K562 (cell line): ENCODE measurements at regions not wholly inside any gene's neighbourhood (a gene's known extent, or its start where the extent isn't known, plus 50 kb on each side); places are given as distances from the start of the nearest gene placed in this dataset.

Source experiments
- ATAC-seq: fragments of 200-7000 bp; cut with Tn5 transposase; 3 replicates; pipeline ENCODE4 v1.9.1; 2020; ENCODE audit warnings: moderate library complexity
- BruUV-seq: library from RNA; stranded (reverse); fragments of 400-500 nt; replicated peaks from 2 replicates; lab custom pipeline; 2021; lab: Mats Ljungman, UMichigan
- CTCF ChIA-PET: fragments of 300-600 bp; formaldehyde crosslinking; extraction: SDS; loops from one replicate; lab custom pipeline; 2021; ENCODE audit warnings: low intra/inter-chr PET ratio; lab: Yijun Ruan, JAX
- POLR2A ChIA-PET: fragments of 300-600, 350-650 bp; sonication (Branson Sonifier 250); formaldehyde crosslinking; extraction: SDS; loops from one replicate; lab custom pipeline; 2021; ENCODE audit warnings: antibody characterized with exemption, inconsistent platforms; lab: Yijun Ruan, JAX
- DNase-seq, 4 experiments: peaks; one replicate each; pipeline versions ENCODE4 v3.0.0 to v3.0.0-alpha.2; 2011 to 2018; ENCODE audit warnings: low spot score in 3 of 4, mixed read lengths in 3 of 4; ENCODE audit errors: extremely low read depth in 1 of 4
- FAIRE-seq: peaks from 2 replicates; lab custom pipeline; 2011; peaks lifted over from hg19 to GRCh38; lab: Jason Lieb, UNC
- H2AFZ ChIP-seq: 2 replicates; pipeline ENCODE4 v1.6.0; 2011; ENCODE audit warnings: low read depth, low read length, control low read depth, inconsistent platforms
- H3K27ac ChIP-seq: fragments of 200-600 bp; 3 replicates; pipeline ENCODE4 v1.8.0; 2011; ENCODE audit warnings: low read depth, mild to moderate bottlenecking, control low read depth, inconsistent platforms, low read length, moderate library complexity, mixed read lengths; ENCODE audit errors: extremely low read depth
- H3K27me3 ChIP-seq, 2 experiments: fragments of 300-600 bp in 1 of 2; 2 replicates in 1 of 2; 3 replicates in 1 of 2; pipeline versions ENCODE4 v1.6.0 to v1.8.0; 2011; ENCODE audit warnings: inconsistent platforms in 2 of 2, low read length in 2 of 2, mild to moderate bottlenecking in 1 of 2, mixed read lengths in 1 of 2, moderate library complexity in 1 of 2; ENCODE audit not compliant: control insufficient read depth in 2 of 2, insufficient read depth in 2 of 2
- H3K36me3 ChIP-seq: fragments of 300-600 bp; 3 replicates; pipeline ENCODE4 v1.8.0; 2011; ENCODE audit warnings: mild to moderate bottlenecking, low read length, inconsistent platforms; ENCODE audit not compliant: control insufficient read depth, insufficient read depth
- H3K4me1 ChIP-seq, 2 experiments: fragments of 200-600 bp in 1 of 2; replicated peaks in 1 of 2; 2 replicates in 1 of 2; 3 replicates in 1 of 2; pipeline versions ENCODE4 v1.5.1 to v1.8.0; 2011; ENCODE audit warnings: inconsistent platforms in 2 of 2, low read length in 2 of 2, mild to moderate bottlenecking in 1 of 2, mixed read lengths in 1 of 2, moderate library complexity in 1 of 2; ENCODE audit not compliant: control insufficient read depth in 2 of 2, insufficient read depth in 2 of 2
- H3K4me2 ChIP-seq: 2 replicates; pipeline ENCODE4 v1.6.1; 2011; ENCODE audit warnings: low read length, control low read depth, inconsistent platforms, mixed read lengths; ENCODE audit not compliant: insufficient read depth
- H3K4me3 ChIP-seq: fragments of 200-600 bp; sonication (generic), shearing (Covaris generic); 2 replicates; pipeline ENCODE4 v1.5.1; 2016; ENCODE audit warnings: control low read depth, inconsistent platforms
- H3K79me2 ChIP-seq: fragments of 200-600 bp; 3 replicates; pipeline ENCODE4 v1.8.0; 2011; ENCODE audit warnings: low read length, inconsistent platforms; ENCODE audit not compliant: control insufficient read depth, insufficient read depth
- H3K9ac ChIP-seq, 2 experiments: 2 replicates each; pipeline versions ENCODE4 v1.6.0 to v1.6.1; 2011; ENCODE audit warnings: low read depth in 2 of 2, low read length in 2 of 2, control low read depth in 1 of 2, inconsistent platforms in 1 of 2, mild to moderate bottlenecking in 1 of 2, mixed read lengths in 1 of 2; ENCODE audit not compliant: insufficient read depth in 1 of 2
- H3K9me1 ChIP-seq: one replicate; pipeline ENCODE4 v1.6.0; 2011; ENCODE audit warnings: inconsistent platforms, mild to moderate bottlenecking, low read length, moderate library complexity; ENCODE audit not compliant: control insufficient read depth, insufficient read depth
- H3K9me3 ChIP-seq: replicated peaks from 2 replicates; pipeline ENCODE4 v1.5.1; 2011; ENCODE audit warnings: low read depth, low read length, inconsistent platforms; ENCODE audit not compliant: control insufficient read depth, insufficient read depth
- H4K20me1 ChIP-seq: replicated peaks from 2 replicates; pipeline ENCODE4 v1.6.1; 2011; ENCODE audit warnings: low read length, inconsistent platforms, mixed read lengths; ENCODE audit not compliant: control insufficient read depth, insufficient read depth
- BRD9 ChIP-seq: fragments of 450-650 bp; IDR thresholded peaks from 2 replicates; pipeline ENCODE4 v1.6.1; 2018; ENCODE audit warnings: low read depth; ENCODE audit not compliant: partially characterized antibody
- CCNT2 ChIP-seq: IDR thresholded peaks from 2 replicates; pipeline ENCODE4 v1.6.1; 2011; ENCODE audit warnings: borderline replicate concordance, low read depth, mild to moderate bottlenecking, moderate library complexity, mixed read lengths, low read length; ENCODE audit not compliant: insufficient read length; ENCODE audit errors: extremely low read depth
- MBD2 ChIP-seq: sonication (generic); IDR thresholded peaks from 2 replicates; pipeline ENCODE4 v1.6.1; 2016; ENCODE audit warnings: low read depth, borderline replicate concordance
- MTF1 ChIP-seq: fragments of 250-450 bp; sonication (Bioruptor Pico); IDR thresholded peaks from 2 replicates; pipeline ENCODE4 v1.9.0; 2021; ENCODE audit warnings: moderate library complexity, mild to moderate bottlenecking, inconsistent platforms, borderline replicate concordance
- NONO ChIP-seq, 2 experiments: fragments of 200-400 bp in 1 of 2; fragments of 450-650 bp in 1 of 2; formaldehyde crosslinking in 1 of 2; IDR thresholded peaks; 2 replicates each; pipeline ENCODE4 v1.6.1; 2017; ENCODE audit warnings: low read depth in 2 of 2, mild to moderate bottlenecking in 2 of 2, moderate library complexity in 2 of 2, low read length in 1 of 2
- POU5F1 ChIP-seq: fragments of 150-350 bp; IDR thresholded peaks from 2 replicates; pipeline ENCODE4 v1.6.1; 2014; ENCODE audit warnings: borderline replicate concordance, low read length, low read depth, mild to moderate bottlenecking; ENCODE audit not compliant: partially characterized antibody
- PREB ChIP-seq: sonication (generic); formaldehyde crosslinking; IDR thresholded peaks from 2 replicates; pipeline ENCODE4 v1.8.1; 2023; ENCODE audit warnings: mild to moderate bottlenecking, missing genetic modification reagents
- SETDB1 ChIP-seq: IDR thresholded peaks from one replicate; pipeline ENCODE4 v1.6.1; 2012; ENCODE audit warnings: low read length, control low read depth, inconsistent platforms
- SIN3A ChIP-seq, 2 experiments: fragments of 150-350 bp in 1 of 2; IDR thresholded peaks; 2 replicates each; pipeline ENCODE4 v1.6.1; 2011 to 2016; ENCODE audit warnings: borderline replicate concordance in 2 of 2, low read depth in 2 of 2, low read length in 2 of 2, mild to moderate bottlenecking in 2 of 2, moderate library complexity in 2 of 2; ENCODE audit not compliant: control insufficient read depth in 1 of 2
- SMARCE1 ChIP-seq: fragments of 450-650 bp; IDR thresholded peaks from 2 replicates; pipeline ENCODE4 v1.7.1; 2016; ENCODE audit warnings: mild to moderate bottlenecking
- TFE3 ChIP-seq: fragments of 450-650 bp; formaldehyde crosslinking; IDR thresholded peaks from 2 replicates; pipeline ENCODE4 v1.4.0; 2020; ENCODE audit warnings: mild to moderate bottlenecking, mixed read lengths
- VEZF1 ChIP-seq: fragments of 200-800 bp; sonication (Bioruptor generic); IDR thresholded peaks from 2 replicates; pipeline ENCODE4 v1.6.1; 2017; ENCODE audit warnings: missing genetic modification characterization, missing compliant biosample characterization
- ZBED1 ChIP-seq: IDR thresholded peaks from 2 replicates; pipeline ENCODE4 v1.6.1; 2014
- ZBTB12 ChIP-seq: fragments of 250-450 bp; sonication (Bioruptor Pico); IDR thresholded peaks from 2 replicates; pipeline ENCODE4 v1.4.0; 2020
- ZC3H11A ChIP-seq: IDR thresholded peaks from 2 replicates; pipeline ENCODE4 v1.6.1; 2012; ENCODE audit warnings: low read depth, low read length, improper control_type of control experiment
- ZNF12 ChIP-seq: sonication (generic); formaldehyde crosslinking; IDR thresholded peaks from 2 replicates; pipeline ENCODE4 v1.4.0; 2020; ENCODE audit warnings: mild to moderate bottlenecking, missing genetic modification reagents
- ZNF175 ChIP-seq: fragments of 200-800 bp; sonication (Bioruptor generic); IDR thresholded peaks from 2 replicates; pipeline ENCODE4 v1.6.1; 2016; ENCODE audit warnings: low read depth, mild to moderate bottlenecking, missing genetic modification characterization, missing compliant biosample characterization
- ZNF780A ChIP-seq: fragments of 250-450 bp; sonication (Bioruptor Pico); IDR thresholded peaks from 2 replicates; pipeline ENCODE4 v1.5.0; 2021; ENCODE audit warnings: mild to moderate bottlenecking
- WGBS: fragments of 100-300 bp; shearing (Covaris generic); methylation state at CpG from one replicate; pipeline ENCODE4 v1.1.6; 2016; ENCODE audit warnings: low coverage, mixed read lengths; ENCODE audit not compliant: insufficient coverage; ENCODE audit errors: missing lambda C conversion rate; 5-methylcytosine and 5-hydroxymethylcytosine counted together
- in situ Hi-C: fragments of 300-500 bp; cut with MboI; formaldehyde crosslinking; loops from 4 replicates; pipeline ENCODE4 v1.15.0; 2018; ENCODE audit warnings: inconsistent platforms, mixed read lengths
- intact Hi-C: fragments of 100-400 bp; cut with micrococcal nuclease; formaldehyde crosslinking; loops from 2 replicates; pipeline ENCODE4 v1.14.2; 2022

GRCh38 chr2:234394450-234394849 is 102.4 kb downstream of the ARL4C start:
- no peak overlapping the region for H3K4me3 ChIP-seq
- no peaks in the 10 kb centered on the region for H3K36me3 ChIP-seq
- H3K27ac ChIP-seq: no peak overlapping the region
- peaks cover 0 to 23% of the 10 kb centered on the region in 2 experiments; a peak in 2 of 5 replicates for H3K27me3 ChIP-seq
- H3K9me1 ChIP-seq: no peaks in the 10 kb centered on the region
- FAIRE-seq: no peak
- no peaks in the 10 kb centered on the region for H3K9me3 ChIP-seq
- WGBS: 0% methylated on average over 4 of the region's 4 CpGs
- H3K79me2 ChIP-seq: no peaks in the 10 kb centered on the region
- H4K20me1 ChIP-seq: no peaks in the 10 kb centered on the region
- no peak for DNase-seq
- H3K4me2 ChIP-seq: no peak overlapping the region
- TF ChIP-seq POU5F1: no peak
- no peak for TF ChIP-seq TFE3
- TF ChIP-seq PREB (CRISPR knock-in tag): no peak
- TF ChIP-seq MTF1 (CRISPR knock-in tag): no peak
- no peak for TF ChIP-seq SIN3A (IDR thresholded peaks at IDR 0.05; ENCODE audit: borderline replicate concordance in 2 of 2, control insufficient read depth in 1 of 2, low read depth in 2 of 2, low read length in 2 of 2)
- no peak for TF ChIP-seq ZNF12 (CRISPR knock-in tag)
- TF ChIP-seq BRD9: no peak
- no peak for TF ChIP-seq ZNF780A (CRISPR knock-in tag)
- no peak for TF ChIP-seq SETDB1
- no peak for TF ChIP-seq VEZF1
- no peak for TF ChIP-seq ZC3H11A
- no peak for TF ChIP-seq ZNF175
- no peak for TF ChIP-seq NONO (IDR thresholded peaks at IDR 0.05; ENCODE audit: low read depth in 2 of 2, low read length in 1 of 2)
- no peak for TF ChIP-seq MBD2
- no peak for TF ChIP-seq ZBED1
- no peak for TF ChIP-seq SMARCE1
- no peak for TF ChIP-seq ZBTB12 (CRISPR knock-in tag)
- TF ChIP-seq CCNT2: no peak
- ATAC-seq: no peak
- no peak overlapping the region for H3K9ac ChIP-seq
- in situ Hi-C loops: no loop called here
- no peaks in the 10 kb centered on the region for H3K4me1 ChIP-seq
- POLR2A ChIA-PET: no interaction called here
- CTCF ChIA-PET: no interaction called here
- intact Hi-C loops: no loop called here
- no peak overlapping the region for H2AFZ ChIP-seq
- no TSS peak for BruUV-seq
